HEK293 (cell line): ENCODE measurements at regions not wholly inside any gene's neighbourhood (a gene's known extent, or its start where the extent isn't known, plus 50 kb on each side); places are given as distances from the start of the nearest gene placed in this dataset.

Experiments used
- REST ChIP-seq: fragments of 450-650 bp; formaldehyde crosslinking; IDR thresholded peaks from 2 replicates; pipeline ENCODE4 v1.5.1; 2016; ENCODE audit warnings: missing biosample characterization, missing genetic modification characterization
- ZBTB44 ChIP-seq: fragments of 450-650 bp; IDR thresholded peaks from 2 replicates; pipeline ENCODE4 v1.5.1; 2018; ENCODE audit warnings: missing biosample characterization, mild to moderate bottlenecking, missing genetic modification characterization
- ZBTB49 ChIP-seq: fragments of 450-650 bp; formaldehyde crosslinking; IDR thresholded peaks from 2 replicates; pipeline ENCODE4 v1.5.1; 2016; ENCODE audit warnings: missing biosample characterization, missing genetic modification characterization, low read depth
- ZNF341 ChIP-seq: fragments of 450-650 bp; formaldehyde crosslinking; IDR thresholded peaks from 2 replicates; pipeline ENCODE4; 2016; ENCODE audit warnings: low read depth, missing biosample characterization, missing genetic modification characterization
- ZNF76 ChIP-seq: fragments of 450-650 bp; formaldehyde crosslinking; IDR thresholded peaks from 2 replicates; pipeline ENCODE4; 2016; ENCODE audit warnings: low read depth, missing biosample characterization, missing genetic modification characterization, borderline replicate concordance
- ZNF777 ChIP-seq: fragments of 450-650 bp; formaldehyde crosslinking; IDR thresholded peaks from 2 replicates; pipeline ENCODE4 v1.5.1; 2017; ENCODE audit warnings: missing biosample characterization, missing genetic modification characterization, borderline replicate concordance
- ZNF792 ChIP-seq: fragments of 450-650 bp; formaldehyde crosslinking; IDR thresholded peaks from 2 replicates; pipeline ENCODE4 v1.5.1; 2016; ENCODE audit warnings: missing biosample characterization, missing genetic modification characterization
- TF ChIP-seq, protein P1 (sequence below): fragments of 450-650 bp; formaldehyde crosslinking; IDR thresholded peaks from 2 replicates; pipeline ENCODE4 v1.5.1; 2016; ENCODE audit warnings: missing biosample characterization, missing genetic modification characterization

DNA sequence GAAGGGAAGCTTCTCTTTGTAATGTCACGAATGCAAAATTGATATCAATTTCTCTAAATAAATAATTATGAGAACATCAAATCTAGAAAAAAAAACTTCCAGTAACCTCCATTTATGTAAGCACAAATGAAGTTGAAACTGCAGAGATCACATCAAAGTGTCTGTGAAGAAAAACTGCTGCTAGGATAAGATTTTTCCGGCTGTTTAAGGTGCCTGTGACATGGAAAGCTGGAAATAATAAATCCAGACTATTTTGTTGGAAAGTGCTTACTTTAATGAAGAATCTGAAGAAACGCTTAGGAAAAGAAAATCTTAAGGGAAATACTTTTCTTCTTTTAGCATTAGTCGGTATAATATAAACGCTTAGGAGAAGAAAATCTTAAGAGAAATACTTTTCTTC is 57.0 kb downstream of the CHRM3 start:
- TF ChIP-seq ZBTB44 (tag by site-specific recombination) (no peak), ZBTB49 (tag by site-specific recombination) (no peak), ZNF76 (tag by site-specific recombination) (no peak), ZNF777 (tag by site-specific recombination) (no peak), REST (tag by site-specific recombination) (no peak), ZNF792 (tag by site-specific recombination) (no peak), ZNF341 (tag by site-specific recombination) (no peak)
- TF ChIP-seq, protein P1, sequence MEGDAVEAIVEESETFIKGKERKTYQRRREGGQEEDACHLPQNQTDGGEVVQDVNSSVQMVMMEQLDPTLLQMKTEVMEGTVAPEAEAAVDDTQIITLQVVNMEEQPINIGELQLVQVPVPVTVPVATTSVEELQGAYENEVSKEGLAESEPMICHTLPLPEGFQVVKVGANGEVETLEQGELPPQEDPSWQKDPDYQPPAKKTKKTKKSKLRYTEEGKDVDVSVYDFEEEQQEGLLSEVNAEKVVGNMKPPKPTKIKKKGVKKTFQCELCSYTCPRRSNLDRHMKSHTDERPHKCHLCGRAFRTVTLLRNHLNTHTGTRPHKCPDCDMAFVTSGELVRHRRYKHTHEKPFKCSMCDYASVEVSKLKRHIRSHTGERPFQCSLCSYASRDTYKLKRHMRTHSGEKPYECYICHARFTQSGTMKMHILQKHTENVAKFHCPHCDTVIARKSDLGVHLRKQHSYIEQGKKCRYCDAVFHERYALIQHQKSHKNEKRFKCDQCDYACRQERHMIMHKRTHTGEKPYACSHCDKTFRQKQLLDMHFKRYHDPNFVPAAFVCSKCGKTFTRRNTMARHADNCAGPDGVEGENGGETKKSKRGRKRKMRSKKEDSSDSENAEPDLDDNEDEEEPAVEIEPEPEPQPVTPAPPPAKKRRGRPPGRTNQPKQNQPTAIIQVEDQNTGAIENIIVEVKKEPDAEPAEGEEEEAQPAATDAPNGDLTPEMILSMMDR: no peak
